ENCODE measurements at regions not wholly inside any gene's neighbourhood (a gene's known extent, or its start where the extent isn't known, plus 50 kb on each side); places are given as distances from the start of the nearest gene placed in this dataset.
"Not testable (repeated sequence)": the region's sequence is repeated elsewhere in the genome, so short reads cannot be mapped to it uniquely, and the experiment has no call there.

DNA sequence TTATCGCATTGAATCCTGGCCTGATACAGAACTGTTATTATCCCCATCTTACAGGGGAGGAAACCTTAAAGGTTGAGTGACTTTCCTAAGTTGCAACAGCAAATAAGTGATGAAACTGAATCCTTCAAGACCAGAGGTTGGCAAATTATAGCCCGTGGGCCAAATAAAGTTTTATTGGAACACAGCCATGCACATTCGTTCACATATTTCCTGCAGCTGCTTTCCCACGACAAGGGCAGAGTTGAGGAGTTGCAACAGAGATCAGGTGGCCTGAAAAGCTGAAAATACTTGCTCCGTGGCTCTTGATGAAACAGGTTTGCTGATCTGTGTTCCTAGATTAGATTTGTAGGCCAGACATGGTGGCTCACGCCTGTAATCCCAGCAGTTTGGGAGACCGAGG, 126.7 kb downstream of the PHETA1 start:
- H3K27ac ChIP-seq, result no peak overlapping the region
- TF ChIP-seq ZFX (IDR thresholded peaks at IDR 0.05), result no peak
- TF ChIP-seq, protein P1, sequence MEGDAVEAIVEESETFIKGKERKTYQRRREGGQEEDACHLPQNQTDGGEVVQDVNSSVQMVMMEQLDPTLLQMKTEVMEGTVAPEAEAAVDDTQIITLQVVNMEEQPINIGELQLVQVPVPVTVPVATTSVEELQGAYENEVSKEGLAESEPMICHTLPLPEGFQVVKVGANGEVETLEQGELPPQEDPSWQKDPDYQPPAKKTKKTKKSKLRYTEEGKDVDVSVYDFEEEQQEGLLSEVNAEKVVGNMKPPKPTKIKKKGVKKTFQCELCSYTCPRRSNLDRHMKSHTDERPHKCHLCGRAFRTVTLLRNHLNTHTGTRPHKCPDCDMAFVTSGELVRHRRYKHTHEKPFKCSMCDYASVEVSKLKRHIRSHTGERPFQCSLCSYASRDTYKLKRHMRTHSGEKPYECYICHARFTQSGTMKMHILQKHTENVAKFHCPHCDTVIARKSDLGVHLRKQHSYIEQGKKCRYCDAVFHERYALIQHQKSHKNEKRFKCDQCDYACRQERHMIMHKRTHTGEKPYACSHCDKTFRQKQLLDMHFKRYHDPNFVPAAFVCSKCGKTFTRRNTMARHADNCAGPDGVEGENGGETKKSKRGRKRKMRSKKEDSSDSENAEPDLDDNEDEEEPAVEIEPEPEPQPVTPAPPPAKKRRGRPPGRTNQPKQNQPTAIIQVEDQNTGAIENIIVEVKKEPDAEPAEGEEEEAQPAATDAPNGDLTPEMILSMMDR (conservative IDR thresholded peaks at IDR 0.05), result no peak

DNA sequence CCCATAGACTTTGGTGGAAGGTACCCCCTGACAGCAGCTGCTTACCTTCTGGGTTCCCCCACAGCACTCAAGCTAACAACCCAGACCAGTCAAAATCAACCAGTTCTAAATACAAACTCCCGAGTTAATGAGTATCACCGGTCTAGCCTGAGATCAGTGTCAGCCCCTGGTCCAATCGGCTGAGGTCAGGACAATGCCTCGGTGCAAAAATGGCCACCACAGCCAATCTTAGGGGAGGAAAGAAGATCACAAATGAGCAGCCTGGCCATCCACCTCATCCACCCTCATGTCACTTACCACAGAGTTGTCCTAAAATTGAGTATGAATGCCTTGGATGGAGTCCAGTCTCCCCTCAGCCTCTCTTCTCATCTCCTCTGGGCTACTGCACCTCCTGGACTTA, 128.5 kb downstream of the PHETA1 start:
- H3K27ac ChIP-seq, result no peak overlapping the region
- TF ChIP-seq, protein P1 (conservative IDR thresholded peaks at IDR 0.05), result no peak
- no peak for TF ChIP-seq ZFX (IDR thresholded peaks at IDR 0.05)

DNA sequence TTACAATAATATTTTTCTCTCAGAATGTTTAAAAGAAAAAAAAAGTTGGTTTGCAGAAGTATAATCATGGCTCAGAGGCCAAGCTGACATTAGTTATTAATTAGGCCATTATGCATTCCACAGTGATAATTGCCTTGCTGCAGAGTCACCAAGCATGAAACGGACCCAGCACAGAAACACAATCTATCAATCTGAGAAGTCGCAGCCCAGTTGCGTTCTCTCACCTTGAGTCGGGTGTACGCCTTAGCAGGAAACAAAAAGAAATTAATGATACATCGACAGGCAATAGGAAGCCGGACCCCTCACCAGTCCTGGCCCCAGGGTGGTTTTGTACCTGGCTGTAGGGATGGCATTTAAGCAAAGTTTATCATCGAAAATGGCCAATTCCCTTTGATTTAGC, 129.7 kb downstream of the PHETA1 start:
- no peak overlapping the region for H3K27ac ChIP-seq
- TF ChIP-seq ZFX (IDR thresholded peaks at IDR 0.05), result no peak
- TF ChIP-seq, protein P1 (conservative IDR thresholded peaks at IDR 0.05), result no peak

DNA sequence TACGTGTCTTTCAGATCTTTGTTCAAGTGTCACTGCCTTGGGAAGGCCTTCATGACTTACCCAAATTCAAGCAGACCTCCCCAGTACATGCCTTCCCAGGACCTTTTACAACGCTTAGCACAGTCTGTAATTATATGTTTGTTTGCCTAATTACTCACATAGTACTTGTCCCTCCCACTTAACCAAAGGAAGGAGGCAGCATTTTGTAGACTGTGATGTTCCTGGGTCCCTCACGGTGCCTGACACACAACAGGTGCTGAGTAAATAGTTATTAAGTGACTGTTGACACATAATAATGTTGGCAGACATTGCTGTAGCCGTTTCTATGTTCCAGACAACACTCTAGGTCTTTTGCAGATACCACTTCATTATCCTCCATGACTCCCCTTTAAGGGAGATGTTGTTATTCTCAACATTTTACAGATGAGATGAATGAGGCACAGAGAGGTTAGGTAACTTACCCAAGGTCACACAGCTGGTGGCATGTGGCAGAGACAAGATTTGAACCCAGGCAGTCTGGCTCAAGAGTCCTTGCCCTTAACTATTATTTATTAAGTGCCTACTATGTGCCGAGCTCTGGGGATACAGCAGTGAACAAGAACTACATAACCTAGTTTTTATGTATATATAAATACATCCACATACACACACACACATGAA, 130.7 kb downstream of the PHETA1 start:
- no peak for TF ChIP-seq ZFX (IDR thresholded peaks at IDR 0.05)
- TF ChIP-seq, protein P1 (conservative IDR thresholded peaks at IDR 0.05), result no peak
- H3K27ac ChIP-seq, result no peak overlapping the region

DNA sequence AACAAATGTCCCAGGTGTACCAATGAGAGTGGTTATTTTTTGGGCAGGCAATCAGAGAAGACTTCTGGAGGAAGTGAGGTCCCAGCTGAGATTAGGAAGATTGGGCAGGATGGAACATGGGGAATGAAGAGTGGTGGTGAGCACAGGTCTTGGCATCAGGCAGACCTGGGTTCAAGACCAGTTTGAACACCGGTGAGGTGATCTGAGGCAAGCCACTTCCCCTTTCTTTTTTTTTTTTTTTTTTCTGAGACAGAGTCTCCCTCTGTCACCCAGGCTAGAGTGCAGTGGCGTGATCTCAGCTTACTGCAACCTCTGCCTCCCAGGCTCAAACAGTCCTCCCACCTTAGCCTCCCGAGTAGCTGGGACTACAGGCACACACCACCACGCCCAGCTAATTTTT, 134.4 kb downstream of the PHETA1 start:
- not testable (repeated sequence) for H3K27ac ChIP-seq

DNA sequence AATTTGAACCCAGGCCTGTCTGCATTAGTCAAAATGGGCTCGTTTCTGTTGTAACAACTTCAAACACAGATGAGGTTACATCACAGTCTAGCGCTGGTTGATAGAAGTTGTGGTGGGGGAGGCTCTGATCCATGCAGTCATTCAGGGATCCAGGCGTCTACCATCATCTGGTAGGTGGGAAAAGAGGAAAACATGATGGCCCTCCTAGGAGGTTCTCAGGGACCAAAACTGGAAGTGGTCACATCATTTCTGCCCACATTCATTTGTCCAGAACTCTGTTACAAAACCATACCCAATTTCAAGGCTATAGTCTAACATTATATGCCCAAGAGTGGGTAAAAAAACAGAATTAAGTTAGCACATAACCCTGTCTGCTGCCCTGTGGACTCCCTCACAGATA, 135.1 kb downstream of the PHETA1 start:
- TF ChIP-seq, protein P1 (conservative IDR thresholded peaks at IDR 0.05), result no peak
- no peak for TF ChIP-seq ZFX (IDR thresholded peaks at IDR 0.05)
- H3K27ac ChIP-seq, result no peak overlapping the region

DNA sequence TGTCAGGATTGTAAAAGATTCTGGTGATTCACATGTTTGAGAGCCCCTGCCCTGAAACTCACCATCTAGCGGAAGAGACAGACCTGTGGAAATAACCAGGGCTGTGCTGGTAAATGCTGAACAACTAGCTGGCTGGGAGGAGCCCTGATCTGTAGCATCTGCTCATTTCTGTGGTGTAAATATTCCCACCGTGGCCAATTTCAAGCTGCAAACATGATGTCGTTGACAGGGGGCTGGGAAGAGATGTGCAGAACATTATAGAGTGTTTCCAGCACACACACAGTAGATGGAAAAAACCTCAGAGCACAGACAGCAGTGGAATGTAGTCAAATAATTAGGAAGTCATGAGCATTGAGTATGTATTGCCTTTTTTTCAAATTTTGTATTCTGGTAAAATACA, 138.2 kb downstream of the PHETA1 start:
- no peak overlapping the region for H3K27ac ChIP-seq
- no peak for TF ChIP-seq ZFX (IDR thresholded peaks at IDR 0.05)
- TF ChIP-seq, protein P1 (conservative IDR thresholded peaks at IDR 0.05), result no peak
